HG03159 (cell line): ENCODE measurements at regions not wholly inside any gene's neighbourhood (a gene's known extent, or its start where the extent isn't known, plus 50 kb on each side); places are given as distances from the start of the nearest gene placed in this dataset.
"Not testable (repeated sequence)": the region's sequence is repeated elsewhere in the genome, so short reads cannot be mapped to it uniquely, and the experiment has no call there.

Experiments used
- ATAC-seq: cut with Tn5 transposase; IDR thresholded peaks from one replicate; pipeline ENCODE4 v1.9.1; 2021; ENCODE audit warnings: mild to moderate bottlenecking, moderate library complexity; ENCODE audit not compliant: unreplicated experiment

DNA sequence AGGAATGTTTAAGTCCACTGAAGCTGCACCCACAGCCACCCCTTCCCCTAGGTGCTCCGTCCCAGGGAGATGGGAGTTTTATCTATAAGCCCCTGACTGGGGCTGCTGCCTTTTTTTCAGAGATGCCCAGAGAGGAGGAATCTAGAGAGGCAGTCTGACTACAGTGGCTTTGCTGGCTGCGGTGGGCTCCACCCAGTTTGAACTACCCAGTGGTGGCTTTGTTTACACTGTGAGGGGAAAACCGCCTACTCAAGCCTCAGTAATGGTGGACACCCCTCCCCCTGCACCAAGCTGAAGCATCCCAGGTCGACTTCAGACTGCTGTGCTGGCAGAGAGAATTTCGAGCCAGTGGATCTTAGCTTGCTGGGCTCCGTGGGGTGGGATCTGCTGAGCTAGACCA is 298.0 kb downstream of the PLK2 start:
- not testable (repeated sequence) for ATAC-seq

DNA sequence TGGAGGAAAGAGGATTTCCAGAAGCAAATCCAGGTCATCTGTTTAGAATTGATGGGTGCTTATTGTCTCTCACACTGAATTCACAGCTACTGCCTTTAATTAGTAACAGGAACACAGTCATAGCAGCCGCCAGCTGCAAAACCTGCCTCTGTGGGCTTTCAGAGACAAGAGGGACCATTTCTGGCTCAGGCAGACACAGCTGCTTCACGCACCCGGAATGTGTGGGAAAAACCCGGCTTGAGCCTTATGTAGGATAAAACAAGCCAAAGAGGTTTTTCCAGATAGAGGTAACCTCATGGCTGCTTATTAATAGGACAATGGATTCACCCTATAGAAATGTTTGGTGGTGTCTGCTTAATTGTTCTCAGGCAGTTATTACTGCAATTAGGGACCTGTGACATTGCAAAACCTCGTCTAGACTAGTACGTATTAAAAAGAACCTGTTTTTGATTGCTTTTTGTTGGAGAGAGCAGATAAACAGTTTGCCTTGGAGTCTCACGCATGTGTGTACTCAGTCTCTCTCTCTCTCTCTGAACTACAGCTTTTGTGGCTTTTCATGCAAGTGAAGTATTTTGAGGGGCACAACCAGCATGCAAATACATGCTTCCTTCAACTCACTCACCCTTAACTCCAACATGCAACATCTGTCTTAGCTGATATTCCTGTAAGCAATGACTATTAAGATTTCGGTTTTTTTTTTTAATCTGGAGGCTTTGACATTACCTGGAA is 302.7 kb downstream of the PLK2 start:
- ATAC-seq = no peak

DNA sequence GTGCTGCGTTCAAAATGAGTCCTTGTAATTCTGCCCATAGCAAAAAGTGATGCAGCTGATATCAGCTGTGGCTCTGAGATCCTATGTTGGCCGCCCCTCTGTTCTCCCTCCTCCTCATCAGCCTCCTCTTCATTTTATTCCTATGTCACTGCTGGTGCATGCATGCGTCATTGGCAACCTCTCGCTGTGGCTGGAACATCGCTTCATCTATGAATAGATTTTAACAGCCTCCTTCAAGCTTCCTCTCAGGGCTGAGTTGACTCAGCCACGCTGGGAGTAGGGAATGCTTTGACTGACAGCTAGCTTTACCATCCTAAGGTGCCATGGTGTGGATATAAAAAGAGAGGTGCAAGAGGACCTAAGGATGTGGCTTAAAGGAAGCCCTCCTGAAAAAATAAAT is 303.5 kb downstream of the PLK2 start:
- ATAC-seq = no peak

DNA sequence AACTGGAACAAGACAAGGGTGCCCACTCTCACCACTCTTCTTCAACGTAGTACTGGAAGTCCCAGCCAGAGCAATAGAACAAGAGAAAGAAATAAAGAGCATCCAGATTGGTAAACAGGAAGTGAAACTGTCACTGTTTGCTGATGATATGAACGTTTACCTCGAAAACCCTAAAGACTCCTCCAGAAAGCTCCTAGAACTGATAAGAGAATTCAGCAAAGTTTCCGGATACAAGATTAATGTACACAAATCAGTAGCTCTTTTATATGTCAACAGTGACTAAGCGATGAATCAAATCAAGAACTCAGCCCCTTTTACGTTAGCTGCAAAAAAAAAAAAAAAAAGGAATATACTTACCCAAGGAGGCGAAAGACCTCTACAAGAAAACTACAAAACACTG is 306.6 kb downstream of the PLK2 start:
- ATAC-seq = no peak

DNA sequence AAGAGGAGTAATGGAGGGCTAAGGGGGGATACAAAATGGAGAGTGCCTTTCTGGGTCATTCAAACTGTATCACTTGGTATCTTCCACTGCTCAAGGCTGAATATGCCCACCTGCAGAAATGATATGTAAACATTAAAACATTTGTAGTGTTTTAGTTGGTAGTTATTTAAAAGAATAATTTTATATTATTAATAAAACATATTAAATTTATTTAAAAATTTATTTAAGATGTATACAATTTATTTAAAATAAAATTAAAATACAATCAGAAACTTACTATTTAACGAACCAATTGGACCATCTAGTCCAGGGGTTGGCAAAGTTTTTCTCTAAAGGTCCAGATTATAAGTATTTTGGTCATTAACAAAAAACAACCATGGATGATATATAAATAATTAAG is 308.5 kb downstream of the PLK2 start:
- no peak for ATAC-seq

DNA sequence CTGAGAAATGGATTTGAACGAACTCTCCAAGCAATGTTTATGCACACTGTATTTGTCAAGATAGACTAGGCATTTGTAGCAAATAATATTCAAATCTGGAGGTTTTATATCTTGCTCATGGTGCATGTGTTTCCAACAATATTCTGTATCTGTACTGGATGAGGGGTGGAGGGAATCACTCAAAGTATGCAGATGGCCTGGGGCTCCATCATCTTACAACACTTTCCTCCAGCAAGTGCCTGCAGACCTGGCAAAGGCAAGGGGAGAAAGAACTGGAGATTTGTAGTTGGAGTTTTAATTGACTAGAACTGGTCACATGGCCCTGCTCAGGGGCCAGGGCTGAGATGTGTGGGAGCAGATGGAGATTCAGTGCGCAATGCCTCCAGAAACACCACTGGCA is 309.0 kb downstream of the PLK2 start:
- no peak for ATAC-seq

DNA sequence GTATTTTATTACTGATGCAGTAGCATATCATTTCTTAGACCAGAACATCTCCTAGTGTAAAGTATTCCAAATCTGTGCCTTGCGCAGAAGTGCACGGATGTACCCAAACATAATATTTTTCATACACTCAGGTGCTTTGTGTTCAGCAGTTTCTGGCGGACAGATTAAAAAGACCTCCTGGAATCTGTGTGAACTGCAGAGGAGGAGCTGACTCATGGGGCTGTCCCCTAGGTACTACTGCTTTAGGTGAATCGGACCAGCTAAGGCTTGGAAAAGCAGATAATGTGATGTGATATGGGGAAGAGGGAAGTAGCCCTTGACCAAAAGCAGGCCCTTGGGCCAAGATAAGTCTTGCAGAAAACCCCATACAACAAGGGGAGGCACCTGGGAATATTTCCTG is 310.1 kb downstream of the PLK2 start:
- ATAC-seq = no peak

DNA sequence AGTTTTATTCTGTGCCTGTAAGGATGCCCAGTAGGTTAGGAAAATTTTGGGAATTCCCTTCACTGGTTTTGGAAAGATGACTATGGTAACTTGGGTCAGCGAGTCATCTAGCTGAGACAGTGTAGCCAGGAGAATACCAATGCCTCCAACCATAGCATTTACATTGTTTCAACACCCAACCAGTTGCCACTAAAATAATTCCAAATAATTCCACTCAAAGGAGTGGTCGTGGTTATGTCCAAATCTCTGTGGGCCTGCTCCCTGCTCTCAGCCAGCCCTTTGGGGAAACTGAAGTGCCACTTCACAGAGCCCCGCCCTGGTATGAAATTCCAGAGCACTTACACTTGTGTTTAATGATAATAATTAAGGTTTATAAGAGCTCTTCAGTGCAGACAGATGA is 310.5 kb downstream of the PLK2 start:
- no peak for ATAC-seq

DNA sequence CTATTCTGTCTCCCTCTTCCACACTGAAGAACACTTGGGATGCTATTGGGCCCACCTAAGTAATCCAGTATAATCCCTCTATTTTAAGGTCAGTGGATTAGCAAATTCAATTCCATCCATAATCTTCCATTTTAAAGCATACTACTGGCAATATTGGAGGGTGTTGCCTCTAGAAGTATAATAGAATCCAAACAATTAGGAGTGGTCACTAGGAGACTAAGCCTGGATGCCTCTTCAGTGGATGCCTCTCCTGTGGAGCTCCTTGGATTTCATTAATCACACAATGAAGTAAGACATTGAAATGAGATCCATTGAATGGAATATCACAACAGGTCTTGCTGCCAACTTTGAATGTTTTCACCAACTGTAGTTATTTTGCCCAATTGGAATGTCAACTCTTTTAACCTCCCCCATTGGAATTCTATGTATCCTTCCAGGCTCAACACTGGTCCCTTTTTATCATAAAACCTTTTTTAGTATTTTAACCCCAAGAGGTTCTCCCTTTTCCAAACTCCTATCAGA is 311.6 kb downstream of the PLK2 start:
- no peak for ATAC-seq

DNA sequence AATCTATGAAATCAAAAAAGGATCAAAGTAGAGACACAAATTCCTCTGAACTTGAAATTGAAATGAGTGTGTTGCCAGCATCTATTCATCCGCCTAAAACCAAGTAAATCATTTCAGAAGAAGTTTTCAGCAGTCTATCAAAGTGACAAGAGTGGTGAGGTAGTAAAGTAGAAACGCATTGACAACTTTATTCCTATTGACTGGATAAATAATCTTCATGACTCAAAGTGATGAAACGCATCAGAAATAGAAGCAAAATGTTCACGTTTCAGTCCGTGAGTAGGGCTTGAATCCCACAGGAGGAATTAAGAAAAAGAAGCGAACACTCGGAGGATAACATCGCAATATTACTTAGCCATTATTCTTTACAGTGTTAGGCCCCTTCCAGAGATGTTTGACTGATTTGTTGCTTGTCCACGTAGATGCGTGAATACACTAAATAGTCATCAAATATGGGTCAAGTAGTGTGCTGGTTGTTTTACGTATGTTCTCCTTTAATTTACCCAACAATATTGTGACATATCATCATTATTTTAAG is 314.4 kb downstream of the PLK2 start:
- no peak for ATAC-seq

DNA sequence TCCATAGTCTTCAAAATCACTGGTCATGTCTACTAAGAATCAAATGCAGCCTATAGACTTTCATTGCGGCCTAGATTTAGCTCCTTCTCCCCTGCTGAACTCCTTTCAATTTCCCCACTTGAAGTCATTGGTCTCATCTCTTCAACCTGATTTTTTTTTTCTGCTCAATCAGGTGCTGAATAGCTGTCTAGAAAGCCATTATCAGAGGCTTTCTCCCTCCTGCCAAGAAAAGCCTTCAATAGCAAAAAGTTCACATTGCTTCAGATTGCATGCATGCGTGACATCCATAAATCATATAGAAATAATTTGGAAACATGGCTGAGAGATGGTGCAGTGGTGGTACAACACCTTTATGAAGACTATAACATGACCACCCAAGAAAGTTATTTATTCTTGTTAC is 316.2 kb downstream of the PLK2 start:
- no peak for ATAC-seq

DNA sequence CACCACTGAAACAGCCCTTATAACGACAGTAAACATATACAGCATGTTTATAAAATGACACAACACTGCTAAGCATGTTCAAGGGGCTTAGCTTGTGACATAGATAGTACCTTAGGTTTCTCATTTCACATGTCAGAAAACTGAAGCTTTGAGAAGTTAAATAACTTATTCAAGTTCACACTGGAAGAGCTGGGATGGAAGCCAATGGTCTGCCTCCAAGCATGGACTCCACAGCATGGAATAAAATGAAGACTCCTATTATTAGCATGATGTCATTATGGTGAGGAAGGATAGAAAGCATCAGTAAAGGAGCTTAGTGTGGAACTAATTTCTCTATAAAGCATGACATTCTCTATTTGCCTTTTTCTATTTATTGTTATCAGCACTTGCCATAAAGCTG is 316.7 kb downstream of the PLK2 start:
- ATAC-seq = no peak

DNA sequence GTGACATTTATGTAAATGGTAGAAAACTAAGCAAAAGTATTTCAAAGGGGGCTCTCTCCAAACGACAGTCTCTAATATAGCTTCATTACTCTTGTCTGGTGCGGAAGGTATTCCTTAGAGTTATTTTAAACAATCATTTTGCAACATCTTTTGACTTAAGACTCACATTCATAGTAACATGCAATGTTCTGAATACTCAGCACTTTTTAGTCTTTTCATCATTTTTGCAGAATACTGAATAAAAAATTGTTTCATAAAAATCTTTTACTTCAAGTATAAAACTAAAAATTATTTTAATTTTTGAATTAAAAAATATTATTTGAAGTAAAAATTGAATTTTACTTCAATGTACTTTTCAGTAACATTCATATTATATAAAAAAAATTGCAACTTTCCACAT is 321.1 kb downstream of the PLK2 start:
- ATAC-seq = no peak

DNA sequence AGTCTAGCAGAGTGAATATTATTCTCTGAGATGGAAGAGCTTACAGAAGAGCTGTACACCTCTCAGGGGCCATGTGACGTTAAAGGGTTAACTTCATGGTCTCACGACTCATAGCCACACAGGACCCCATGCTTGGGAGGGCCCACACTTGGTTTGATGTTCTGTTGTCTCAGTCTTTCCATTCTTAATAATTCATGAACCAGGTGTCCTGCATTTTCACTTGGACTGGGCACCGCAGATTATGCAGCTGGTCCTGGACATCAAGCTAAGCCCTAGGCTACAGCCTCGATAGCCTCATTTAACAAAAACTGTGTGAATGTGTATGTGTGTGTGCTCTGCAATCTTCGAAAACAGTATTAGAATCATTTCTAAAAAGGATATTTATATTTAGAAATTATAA is 323.5 kb downstream of the PLK2 start:
- no peak for ATAC-seq

DNA sequence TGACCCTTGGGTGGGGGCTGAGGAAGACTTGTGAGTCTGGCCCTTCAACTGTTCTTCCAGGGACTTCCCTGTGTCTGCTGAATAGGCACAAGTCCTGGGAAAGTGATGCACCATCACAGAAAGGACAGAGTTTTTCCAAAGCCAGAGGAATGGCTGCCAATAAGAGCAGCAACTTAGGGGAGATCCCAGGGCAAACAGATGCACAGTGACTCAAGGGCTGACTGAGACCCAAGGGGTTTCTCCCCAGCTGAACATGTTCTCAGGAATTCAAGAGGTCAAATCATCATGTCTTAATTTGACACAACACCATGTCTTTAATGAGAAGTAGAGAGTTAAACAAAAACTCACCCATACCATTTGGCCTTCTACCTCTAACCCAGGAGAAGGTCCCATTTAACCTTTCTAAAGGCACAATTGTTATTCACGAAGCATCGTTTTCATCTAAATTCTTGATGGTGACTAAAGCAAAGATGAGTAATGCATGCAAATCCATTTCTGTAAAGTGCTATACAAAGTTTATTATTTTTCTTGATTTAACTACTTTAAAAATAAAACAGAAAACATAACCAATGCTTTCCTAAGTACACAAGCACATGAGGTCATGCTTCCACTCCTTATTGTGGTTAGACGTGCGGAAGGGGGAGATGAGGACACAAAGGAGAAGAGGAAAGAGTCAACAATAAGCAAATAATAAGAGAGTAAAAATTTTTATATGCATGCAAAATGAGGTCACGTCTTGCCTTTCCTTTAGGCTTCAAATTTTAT is 324.1 kb downstream of the PLK2 start:
- ATAC-seq = no peak

DNA sequence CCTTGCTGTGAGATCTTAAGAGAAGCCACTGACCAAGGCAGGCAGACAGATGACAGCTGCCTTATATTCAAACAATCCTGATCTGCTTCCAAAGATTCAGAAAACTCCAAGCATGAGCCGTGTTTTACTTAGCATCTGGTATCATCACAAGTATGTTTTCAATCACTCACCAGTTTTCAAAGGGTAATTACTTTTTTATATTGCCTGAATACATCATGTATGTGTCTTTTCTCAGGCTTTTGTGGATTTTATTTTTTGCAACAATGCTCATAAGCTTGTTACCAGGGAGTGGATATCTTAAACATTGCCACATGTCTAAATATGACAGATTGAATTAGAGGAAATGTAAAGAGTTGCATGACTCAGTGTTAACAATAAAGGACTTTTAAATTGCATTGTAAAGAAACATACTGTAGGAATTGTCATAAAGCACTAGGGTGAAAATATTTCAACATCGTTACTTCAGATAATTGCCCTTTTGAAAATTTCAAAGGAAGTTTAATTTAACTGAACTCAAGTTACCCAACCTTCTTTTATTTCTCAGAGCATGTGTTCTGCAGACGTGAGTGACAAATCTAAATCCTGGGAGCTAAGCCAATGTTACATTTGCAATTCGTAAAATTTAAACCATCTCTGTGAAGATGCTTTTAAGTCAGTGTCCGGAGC is 326.1 kb downstream of the PLK2 start:
- ATAC-seq = no peak

DNA sequence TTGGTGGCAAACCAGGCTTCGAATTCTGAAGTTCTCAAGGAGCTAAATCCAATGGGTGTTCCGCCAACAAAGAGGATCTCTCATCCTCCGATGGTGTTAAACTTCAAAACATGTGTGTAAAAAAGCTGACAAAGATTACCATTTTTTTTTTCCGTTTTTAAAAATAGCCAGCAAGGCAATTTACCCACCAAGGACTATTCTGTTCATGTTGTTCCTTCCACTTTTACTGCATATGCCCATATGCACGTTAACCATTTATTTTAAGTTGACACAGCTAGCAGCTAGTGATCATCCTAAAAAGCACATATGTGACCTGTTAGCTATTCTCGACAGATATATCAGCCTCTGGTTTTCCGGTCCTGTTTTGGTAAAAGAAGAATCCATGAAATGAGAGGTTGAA is 326.7 kb downstream of the PLK2 start:
- ATAC-seq = no peak

DNA sequence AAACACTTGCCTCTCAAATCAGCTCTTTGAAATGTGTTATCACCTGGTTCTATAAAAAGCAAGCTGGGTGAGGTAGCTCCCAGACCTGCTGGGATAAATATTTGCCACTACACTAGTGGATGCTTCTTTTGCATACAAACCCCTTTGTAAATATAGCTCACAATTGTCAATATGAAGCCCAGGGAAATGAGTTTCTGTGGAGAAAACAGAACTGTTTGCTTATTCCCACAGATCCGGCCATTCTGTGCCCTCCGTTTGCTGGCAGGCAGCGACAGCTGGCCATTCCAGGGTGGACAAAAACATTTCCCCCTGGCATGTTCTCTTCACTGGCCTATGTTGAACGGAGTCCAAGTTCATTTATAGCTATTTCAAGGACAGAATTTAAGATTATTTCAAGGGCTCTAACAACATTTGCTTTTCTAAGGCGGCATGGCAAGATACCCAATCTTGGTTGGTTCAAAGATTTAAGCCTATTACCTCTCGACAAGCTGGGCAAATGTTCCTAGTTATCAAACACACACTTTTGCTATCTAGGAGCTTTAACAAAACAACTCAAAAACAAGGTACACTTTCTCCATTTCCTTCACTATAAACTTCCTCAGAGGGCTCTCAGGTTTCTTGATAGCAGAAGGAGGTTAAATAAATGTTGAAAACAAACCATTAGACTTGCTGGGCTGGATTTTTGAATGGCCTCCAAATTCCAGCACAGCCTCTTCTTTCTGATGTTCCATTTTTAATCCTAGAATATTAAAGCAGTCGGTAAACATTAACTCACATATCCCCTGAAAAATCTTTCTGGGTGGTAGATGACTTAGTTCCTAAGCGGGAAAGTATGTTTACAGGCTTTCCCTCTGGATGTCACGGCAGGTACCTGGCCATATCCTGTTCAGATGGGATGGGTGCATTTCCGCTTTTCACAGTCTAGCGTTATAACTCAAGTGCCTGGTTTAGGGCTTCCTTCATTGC is 332.3 kb downstream of the PLK2 start:
- ATAC-seq = no peak

DNA sequence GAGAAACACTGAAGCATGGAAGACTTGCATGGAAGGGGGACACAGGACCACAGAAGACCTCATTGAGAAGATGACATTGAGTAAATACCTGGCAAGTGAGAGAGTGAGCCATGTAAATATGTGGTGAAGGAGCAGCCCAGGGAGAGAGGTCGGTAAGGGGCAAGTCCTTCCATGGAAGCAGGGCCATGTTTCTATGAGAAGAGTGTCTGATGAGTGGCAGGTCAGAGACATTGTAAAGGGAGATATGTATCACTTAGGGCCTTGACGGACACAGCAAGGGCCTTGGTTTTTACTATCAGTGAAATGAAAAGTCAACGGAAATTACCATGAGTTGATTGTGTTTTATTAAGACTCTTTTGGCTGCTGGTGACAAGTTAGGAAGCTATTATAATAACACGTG is 336.4 kb downstream of the PLK2 start:
- ATAC-seq = no peak

DNA sequence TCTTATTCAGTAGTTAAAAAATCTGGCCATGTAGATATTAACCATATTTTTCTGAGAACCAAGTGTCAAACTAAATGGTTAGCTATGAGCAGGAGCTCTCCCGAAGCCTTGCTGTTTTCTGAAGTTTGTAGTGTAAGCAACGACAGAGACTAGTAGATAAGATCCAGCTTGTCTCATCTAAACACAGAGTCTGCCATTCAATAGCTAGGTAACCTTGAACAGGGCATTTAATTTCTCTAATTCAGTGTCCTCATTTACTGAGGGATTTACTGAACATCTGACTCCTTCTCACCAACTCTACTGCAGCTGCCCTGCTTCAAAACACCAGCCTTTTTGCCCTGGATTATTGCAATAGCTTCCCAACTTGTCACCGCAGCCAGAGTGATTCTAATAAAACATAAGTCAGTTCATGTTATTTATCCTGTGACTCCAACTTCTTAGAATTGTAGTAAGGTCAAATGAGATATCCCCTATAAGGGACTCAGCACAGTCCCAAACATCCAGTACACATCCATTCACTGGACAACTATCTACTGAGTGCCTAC is 337.0 kb downstream of the PLK2 start:
- ATAC-seq = no peak
